Thyroid gland (tissue), 4 donors: ENCODE measurements at regions not wholly inside any gene's neighbourhood (a gene's known extent, or its start where the extent isn't known, plus 50 kb on each side); places are given as distances from the start of the nearest gene placed in this dataset.

Experiments used
- POLR2A ChIP-seq, 2 donors: fragments of 450-650 bp; IDR thresholded peaks; one replicate each; pipeline ENCODE4 v1.6.1; 2017; ENCODE audit warnings: antibody characterized with exemption in 2 of 2, mild to moderate bottlenecking in 2 of 2, moderate library complexity in 1 of 2
- TF ChIP-seq, protein P1 (sequence below), 6 experiments: fragments of 200-600 bp in 3 of 6; fragments of 450-650 bp in 3 of 6; sonication (generic) in 3 of 6; IDR thresholded peaks; one replicate each; pipeline ENCODE4 v1.5.1; 2016 to 2019; ENCODE audit warnings: antibody characterized with exemption in 6 of 6, mild to moderate bottlenecking in 2 of 6, inconsistent platforms in 1 of 6, moderate library complexity in 1 of 6

- TF ChIP-seq, protein P1, sequence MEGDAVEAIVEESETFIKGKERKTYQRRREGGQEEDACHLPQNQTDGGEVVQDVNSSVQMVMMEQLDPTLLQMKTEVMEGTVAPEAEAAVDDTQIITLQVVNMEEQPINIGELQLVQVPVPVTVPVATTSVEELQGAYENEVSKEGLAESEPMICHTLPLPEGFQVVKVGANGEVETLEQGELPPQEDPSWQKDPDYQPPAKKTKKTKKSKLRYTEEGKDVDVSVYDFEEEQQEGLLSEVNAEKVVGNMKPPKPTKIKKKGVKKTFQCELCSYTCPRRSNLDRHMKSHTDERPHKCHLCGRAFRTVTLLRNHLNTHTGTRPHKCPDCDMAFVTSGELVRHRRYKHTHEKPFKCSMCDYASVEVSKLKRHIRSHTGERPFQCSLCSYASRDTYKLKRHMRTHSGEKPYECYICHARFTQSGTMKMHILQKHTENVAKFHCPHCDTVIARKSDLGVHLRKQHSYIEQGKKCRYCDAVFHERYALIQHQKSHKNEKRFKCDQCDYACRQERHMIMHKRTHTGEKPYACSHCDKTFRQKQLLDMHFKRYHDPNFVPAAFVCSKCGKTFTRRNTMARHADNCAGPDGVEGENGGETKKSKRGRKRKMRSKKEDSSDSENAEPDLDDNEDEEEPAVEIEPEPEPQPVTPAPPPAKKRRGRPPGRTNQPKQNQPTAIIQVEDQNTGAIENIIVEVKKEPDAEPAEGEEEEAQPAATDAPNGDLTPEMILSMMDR (IDR thresholded peaks at IDR 0.05) = no peak
- TF ChIP-seq POLR2A (IDR thresholded peaks at IDR 0.05) = no peak
Measured at GRCh38 chr20:48332555-48332954, 495.2 kb downstream of the PREX1 start.
